Fibroblast of lung (primary cell): ENCODE measurements at regions not wholly inside any gene's neighbourhood (a gene's known extent, or its start where the extent isn't known, plus 50 kb on each side); places are given as distances from the start of the nearest gene placed in this dataset.

ENCODE experiments used
- DNase-seq, 2 donors: peaks; one replicate each; pipeline versions ENCODE4 v3.0.0 to v3.0.0-alpha.2; 2010; ENCODE audit warnings: low read depth in 2 of 2
- H2AFZ ChIP-seq: 2 replicates; pipeline ENCODE4 v1.5.1; 2012; ENCODE audit warnings: low read length, control low read depth, inconsistent platforms
- H3K27ac ChIP-seq: 2 replicates; pipeline ENCODE4 v1.5.1; 2011; ENCODE audit warnings: low read length, control low read depth; ENCODE audit not compliant: insufficient read depth
- H3K27me3 ChIP-seq: 2 replicates; pipeline ENCODE4 v1.5.1; 2011; ENCODE audit warnings: mild to moderate bottlenecking, low read length; ENCODE audit not compliant: control insufficient read depth, insufficient read depth
- H3K36me3 ChIP-seq: 2 replicates; pipeline ENCODE4 v1.5.1; 2011; ENCODE audit warnings: low read length; ENCODE audit not compliant: control insufficient read depth, insufficient read depth
- H3K4me1 ChIP-seq: 2 replicates; pipeline ENCODE4 v1.5.1; 2011; ENCODE audit warnings: low read length; ENCODE audit not compliant: control insufficient read depth, insufficient read depth; ENCODE audit errors: extremely low read depth
- H3K4me2 ChIP-seq: 2 replicates; pipeline ENCODE4 v1.5.1; 2011; ENCODE audit warnings: low read length, control low read depth; ENCODE audit not compliant: insufficient read depth; ENCODE audit errors: extremely low read depth
- H3K4me3 ChIP-seq, 4 experiments: fragments of 200-600 bp in 1 of 4; sonication (generic) in 1 of 4; replicated peaks in 1 of 4; 2 replicates each; pipeline ENCODE4 v1.5.1; 2011 to 2016; ENCODE audit warnings: low read length in 4 of 4, low read depth in 3 of 4, mild to moderate bottlenecking in 3 of 4, control low read depth in 2 of 4, inconsistent platforms in 1 of 4, mixed read lengths in 1 of 4; ENCODE audit not compliant: insufficient read depth in 1 of 4; ENCODE audit errors: control extremely low read depth in 1 of 4
- H3K79me2 ChIP-seq: 2 replicates; pipeline ENCODE4 v1.5.1; 2012; ENCODE audit warnings: mild to moderate bottlenecking, low read length, inconsistent platforms; ENCODE audit not compliant: control insufficient read depth, insufficient read depth
- H3K9ac ChIP-seq: 2 replicates; pipeline ENCODE4 v1.5.1; 2011; ENCODE audit warnings: mild to moderate bottlenecking, low read length, control low read depth; ENCODE audit not compliant: insufficient read depth
- H3K9me3 ChIP-seq: 2 replicates; pipeline ENCODE4 v1.5.1; 2012; ENCODE audit warnings: low read depth, low read length; ENCODE audit not compliant: control insufficient read depth, insufficient read depth
- H4K20me1 ChIP-seq: 2 replicates; pipeline ENCODE4 v1.5.1; 2011; ENCODE audit warnings: low read length; ENCODE audit not compliant: control insufficient read depth, insufficient read depth; ENCODE audit errors: extremely low read depth
- EZH2 ChIP-seq: IDR thresholded peaks from 2 replicates; pipeline ENCODE4 v1.5.1; 2012; ENCODE audit warnings: low read length, control low read depth, mild to moderate bottlenecking; ENCODE audit errors: missing control alignments
- TF ChIP-seq, protein P1 (sequence below), 2 donors: IDR thresholded peaks in 1 of 2; conservative IDR thresholded peaks in 1 of 2; 1 replicate in 1 of 2; 2 replicates in 1 of 2; pipeline ENCODE4 v1.5.1; 2011 to 2012; ENCODE audit warnings: low read length in 2 of 2, control low read depth in 1 of 2, inconsistent platforms in 1 of 2, low read depth in 1 of 2, mild to moderate bottlenecking in 1 of 2

DNA sequence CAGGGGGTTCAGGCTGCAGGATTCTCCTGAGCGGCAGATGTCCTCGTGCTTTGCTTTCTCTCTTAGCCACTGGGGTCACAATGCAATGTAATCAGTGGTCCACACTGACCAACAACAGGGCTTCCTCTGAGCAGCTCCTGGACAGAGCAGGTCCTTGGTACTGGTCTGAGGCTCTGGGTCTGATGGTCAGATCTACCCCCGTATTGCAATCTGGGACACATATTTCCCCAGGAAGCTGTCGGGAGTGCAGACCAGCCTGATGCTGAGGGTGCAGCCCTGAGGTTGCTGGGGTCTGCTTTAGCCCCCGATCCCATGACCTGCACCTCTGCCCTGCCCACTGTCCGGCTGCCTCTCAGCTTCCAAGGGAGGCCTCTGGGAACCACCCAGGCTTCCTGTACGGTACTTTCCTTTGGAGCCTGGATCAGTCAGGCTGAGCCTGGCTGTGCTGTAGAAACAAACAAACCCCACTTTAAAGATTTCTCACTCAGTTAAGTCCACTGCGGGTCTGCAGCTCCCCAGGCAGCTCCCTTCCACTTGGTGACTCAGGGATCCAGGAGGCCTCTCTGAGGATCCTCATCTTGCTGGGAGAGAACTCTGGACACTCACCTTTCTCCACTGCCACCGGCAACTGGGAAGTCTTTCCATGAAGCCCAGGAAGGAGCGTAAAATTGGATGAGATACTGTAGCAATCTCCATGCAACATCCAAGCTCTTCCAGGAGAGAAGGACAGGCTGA, 1046.6 kb downstream of the TBC1D22A start:
- TF ChIP-seq, protein P1, sequence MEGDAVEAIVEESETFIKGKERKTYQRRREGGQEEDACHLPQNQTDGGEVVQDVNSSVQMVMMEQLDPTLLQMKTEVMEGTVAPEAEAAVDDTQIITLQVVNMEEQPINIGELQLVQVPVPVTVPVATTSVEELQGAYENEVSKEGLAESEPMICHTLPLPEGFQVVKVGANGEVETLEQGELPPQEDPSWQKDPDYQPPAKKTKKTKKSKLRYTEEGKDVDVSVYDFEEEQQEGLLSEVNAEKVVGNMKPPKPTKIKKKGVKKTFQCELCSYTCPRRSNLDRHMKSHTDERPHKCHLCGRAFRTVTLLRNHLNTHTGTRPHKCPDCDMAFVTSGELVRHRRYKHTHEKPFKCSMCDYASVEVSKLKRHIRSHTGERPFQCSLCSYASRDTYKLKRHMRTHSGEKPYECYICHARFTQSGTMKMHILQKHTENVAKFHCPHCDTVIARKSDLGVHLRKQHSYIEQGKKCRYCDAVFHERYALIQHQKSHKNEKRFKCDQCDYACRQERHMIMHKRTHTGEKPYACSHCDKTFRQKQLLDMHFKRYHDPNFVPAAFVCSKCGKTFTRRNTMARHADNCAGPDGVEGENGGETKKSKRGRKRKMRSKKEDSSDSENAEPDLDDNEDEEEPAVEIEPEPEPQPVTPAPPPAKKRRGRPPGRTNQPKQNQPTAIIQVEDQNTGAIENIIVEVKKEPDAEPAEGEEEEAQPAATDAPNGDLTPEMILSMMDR (conservative IDR thresholded peaks at IDR 0.05 in 1 of 2, IDR thresholded peaks at IDR 0.05 in 1 of 2; ENCODE audit: low read depth in 1 of 2, low read length in 2 of 2) = no peak
- TF ChIP-seq EZH2 = no peak
- H3K4me1 ChIP-seq = no peaks in the 10 kb centered on the region
- no peaks in the 10 kb centered on the region for H3K36me3 ChIP-seq
- DNase-seq = no peak
- H3K27ac ChIP-seq = no peak overlapping the region
- H3K4me3 ChIP-seq = no peak overlapping the region
- no peaks in the 10 kb centered on the region for H3K9me3 ChIP-seq
- H3K79me2 ChIP-seq = no peaks in the 10 kb centered on the region
- no peak overlapping the region for H3K9ac ChIP-seq
- no peaks in the 10 kb centered on the region for H4K20me1 ChIP-seq
- no peak overlapping the region for H2AFZ ChIP-seq
- no peaks in the 10 kb centered on the region for H3K27me3 ChIP-seq
- H3K4me2 ChIP-seq = no peak overlapping the region

DNA sequence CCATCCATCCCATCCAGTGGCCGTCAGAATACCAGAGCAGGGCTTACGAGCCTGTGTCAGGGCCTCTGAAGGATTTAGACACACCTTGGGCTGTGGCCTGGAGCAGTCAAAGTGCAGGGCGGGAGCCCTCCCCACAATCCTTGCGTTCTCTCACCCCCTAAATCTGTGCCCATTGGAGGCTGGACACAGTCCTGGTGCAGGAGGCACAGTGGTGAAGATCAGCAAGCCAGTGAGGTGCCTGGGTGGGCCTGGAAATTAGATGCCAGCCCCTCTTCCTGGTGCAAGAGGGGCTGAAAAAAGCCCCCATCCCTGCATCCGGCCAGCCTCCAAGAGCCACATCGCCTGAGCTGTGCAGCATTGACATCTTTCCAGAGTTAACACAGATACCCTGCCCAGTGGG, 1045.8 kb downstream of the TBC1D22A start:
- Histone ChIP-seq H3K9me3 (no peaks in the 10 kb centered on the region), H4K20me1 (no peaks in the 10 kb centered on the region), H3K79me2 (no peaks in the 10 kb centered on the region), H3K4me2 (no peak overlapping the region), H3K4me1 (no peaks in the 10 kb centered on the region), H3K36me3 (no peaks in the 10 kb centered on the region), H3K4me3 (no peak overlapping the region), H3K27ac (no peak overlapping the region), H2AFZ (no peak overlapping the region), H3K9ac (no peak overlapping the region), H3K27me3 (no peaks in the 10 kb centered on the region)
- no peak for DNase-seq
- no peak for TF ChIP-seq EZH2
- TF ChIP-seq, protein P1 (conservative IDR thresholded peaks at IDR 0.05 in 1 of 2, IDR thresholded peaks at IDR 0.05 in 1 of 2; ENCODE audit: low read depth in 1 of 2, low read length in 2 of 2) = no peak

DNA sequence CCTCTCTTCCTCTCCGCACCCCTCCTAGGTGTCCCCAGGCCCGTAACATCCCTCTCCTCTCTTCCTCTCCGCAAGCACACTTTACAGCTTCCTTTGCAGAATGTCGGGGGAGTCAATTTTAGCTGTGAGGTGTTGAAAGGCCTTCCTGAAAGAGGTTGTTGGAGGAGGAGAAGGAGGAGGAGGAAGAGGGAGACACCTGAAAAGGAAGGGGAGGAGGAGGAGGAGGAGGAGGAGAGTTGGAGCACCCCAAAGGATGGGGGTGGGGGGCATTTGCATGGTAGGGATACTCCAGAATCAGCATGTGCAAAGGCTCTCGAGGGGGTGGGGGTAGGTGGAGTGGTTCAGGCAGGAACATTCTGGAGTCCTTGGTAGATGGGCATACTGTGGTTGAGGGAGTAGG, 1045.1 kb downstream of the TBC1D22A start:
- H3K27me3 ChIP-seq = no peaks in the 10 kb centered on the region
- no peaks in the 10 kb centered on the region for H4K20me1 ChIP-seq
- H3K4me1 ChIP-seq = no peaks in the 10 kb centered on the region
- DNase-seq = no peak
- no peak overlapping the region for H2AFZ ChIP-seq
- TF ChIP-seq, protein P1 (conservative IDR thresholded peaks at IDR 0.05 in 1 of 2, IDR thresholded peaks at IDR 0.05 in 1 of 2; ENCODE audit: low read depth in 1 of 2, low read length in 2 of 2) = no peak
- no peak for TF ChIP-seq EZH2
- no peak overlapping the region for H3K27ac ChIP-seq
- H3K4me3 ChIP-seq = no peak overlapping the region
- H3K36me3 ChIP-seq = no peaks in the 10 kb centered on the region
- no peak overlapping the region for H3K9ac ChIP-seq
- no peak overlapping the region for H3K4me2 ChIP-seq
- no peaks in the 10 kb centered on the region for H3K79me2 ChIP-seq
- H3K9me3 ChIP-seq = no peaks in the 10 kb centered on the region
